Erythroblast (primary cell): ENCODE measurements at regions not wholly inside any gene's neighbourhood (a gene's known extent, or its start where the extent isn't known, plus 50 kb on each side); places are given as distances from the start of the nearest gene placed in this dataset.
"Not testable (repeated sequence)": the region's sequence is repeated elsewhere in the genome, so short reads cannot be mapped to it uniquely, and the experiment has no call there.

Source experiments
- GATA1 ChIP-seq: IDR thresholded peaks from 2 replicates; pipeline ENCODE4 v1.6.1; 2011; ENCODE audit warnings: low read depth, mild to moderate bottlenecking, control low read depth, low read length, moderate library complexity
- POLR2A ChIP-seq: IDR thresholded peaks from 2 replicates; pipeline ENCODE4 v1.6.1; 2011; ENCODE audit warnings: mild to moderate bottlenecking, low read length

DNA sequence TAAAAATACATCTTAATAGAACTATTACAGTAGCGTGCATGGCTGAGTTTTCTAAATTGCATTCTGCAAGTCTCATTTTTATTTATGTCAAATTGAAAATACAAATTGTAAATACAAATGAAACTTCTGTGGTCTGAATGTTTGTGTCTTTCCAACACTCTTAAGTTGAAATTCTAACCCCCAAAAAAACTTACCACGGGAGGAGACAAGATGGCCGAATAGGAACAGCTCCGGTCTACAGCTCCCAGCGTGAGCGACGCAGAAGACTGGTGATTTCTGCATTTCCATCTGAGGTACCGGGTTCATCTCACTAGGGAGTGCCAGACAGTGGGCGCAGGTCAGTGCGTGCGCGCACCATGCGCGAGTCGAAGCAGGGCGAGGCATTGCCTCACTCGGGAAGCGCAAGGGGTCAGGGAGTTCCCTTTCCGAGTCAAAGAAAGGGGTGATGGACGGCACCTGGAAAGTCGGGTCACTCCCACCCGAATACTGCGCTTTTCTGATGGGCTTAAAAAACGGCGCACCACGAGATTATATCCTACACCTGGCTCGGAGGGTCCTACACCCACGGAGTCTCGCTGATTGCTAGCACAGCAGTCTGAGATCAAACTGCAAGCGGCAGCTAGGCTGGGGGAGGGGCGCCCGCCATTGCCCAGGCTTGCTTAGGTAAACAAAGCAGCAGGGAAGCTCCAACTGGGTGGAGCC lies 83.9 kb upstream of the PAM start:
- not testable (repeated sequence) for TF ChIP-seq POLR2A, GATA1
